LNCaP clone FGC (cell line): ENCODE measurements at regions not wholly inside any gene's neighbourhood (a gene's known extent, or its start where the extent isn't known, plus 50 kb on each side); places are given as distances from the start of the nearest gene placed in this dataset.
A peak's percentile ranks its signal among the peaks of the same experiment; 100 is the strongest.

Source experiments
- DNase-seq: peaks from one replicate; pipeline ENCODE4 v3.0.0-alpha.2; 2011; ENCODE audit warnings: low read depth
- H3K4me3 ChIP-seq: 2 replicates; pipeline ENCODE4 v1.5.1; 2011; ENCODE audit warnings: mild to moderate bottlenecking, low read depth, low read length, control low read depth
- CTCF ChIP-seq: IDR thresholded peaks from 2 replicates; pipeline ENCODE4 v1.5.1; 2012; ENCODE audit warnings: mild to moderate bottlenecking; ENCODE audit not compliant: control insufficient read depth, insufficient read depth; ENCODE audit errors: extremely low read depth

- DNase-seq, result no peak
- no peak for TF ChIP-seq CTCF
- H3K4me3 ChIP-seq, result no peak overlapping the region
Observed at GRCh38 chrX:92230628-92231027, 451.5 kb downstream of the PCDH11X start.

- no peak for TF ChIP-seq CTCF
- no peak overlapping the region for H3K4me3 ChIP-seq
- no peak for DNase-seq
Observed at GRCh38 chrX:92231391-92231790, 452.2 kb downstream of the PCDH11X start.

- no peak overlapping the region for H3K4me3 ChIP-seq
- TF ChIP-seq CTCF, result peak; percentile 40
- no peak for DNase-seq
Observed at GRCh38 chrX:92232182-92232581, 453.0 kb downstream of the PCDH11X start.

- DNase-seq, result no peak
- H3K4me3 ChIP-seq, result no peak overlapping the region
- TF ChIP-seq CTCF, result no peak
Observed at GRCh38 chrX:92241249-92241648, 462.1 kb downstream of the PCDH11X start.

- H3K4me3 ChIP-seq, result no peak overlapping the region
- DNase-seq, result no peak
- no peak for TF ChIP-seq CTCF
Observed at GRCh38 chrX:92247076-92247475, 467.9 kb downstream of the PCDH11X start.

- no peak overlapping the region for H3K4me3 ChIP-seq
- TF ChIP-seq CTCF, result no peak
- DNase-seq, result peak; percentile 56
Observed at GRCh38 chrX:92249125-92249524, 469.9 kb downstream of the PCDH11X start.

GRCh38 chrX:92260102-92260501, 480.9 kb downstream of the PCDH11X start:
- DNase-seq, result no peak
- no peak overlapping the region for H3K4me3 ChIP-seq
- no peak for TF ChIP-seq CTCF
